Cardiac muscle cell (in vitro differentiated cells and primary cell): ENCODE measurements at regions not wholly inside any gene's neighbourhood (a gene's known extent, or its start where the extent isn't known, plus 50 kb on each side); places are given as distances from the start of the nearest gene placed in this dataset.

ENCODE experiments used
- DNase-seq, 2 donors: peaks; one replicate each; pipeline versions ENCODE4 v3.0.0 to v3.0.0-alpha.2; 2010 to 2017; ENCODE audit warnings: low read depth in 1 of 2, low spot score in 1 of 2
- H3K27ac ChIP-seq: fragments of 200-600 bp; sonication (generic); 2 replicates; pipeline ENCODE4 v1.5.1; 2016
- H3K27me3 ChIP-seq: fragments of 200-600 bp; sonication (generic); 2 replicates; pipeline ENCODE4 v1.6.0; 2016; ENCODE audit warnings: control low read depth
- H3K36me3 ChIP-seq: fragments of 200-600 bp; sonication (generic); 2 replicates; pipeline ENCODE4 v1.5.1; 2016; ENCODE audit warnings: control low read depth
- H3K4me1 ChIP-seq: fragments of 200-600 bp; sonication (generic); 2 replicates; pipeline ENCODE4 v1.8.1; 2017; ENCODE audit warnings: low read depth, mild to moderate bottlenecking, mixed run types
- H3K4me3 ChIP-seq: fragments of 200-600 bp; sonication (generic); 2 replicates; pipeline ENCODE4 v1.5.1; 2016; ENCODE audit warnings: mild to moderate bottlenecking
- H3K9me3 ChIP-seq: fragments of 200-600 bp; sonication (generic); 2 replicates; pipeline ENCODE4 v1.5.1; 2017; ENCODE audit warnings: low read depth, mild to moderate bottlenecking, control low read depth
- CTCF ChIP-seq: IDR thresholded peaks from 2 replicates; pipeline ENCODE4 v1.5.1; 2012; ENCODE audit warnings: low read depth, mild to moderate bottlenecking, low read length

- no peaks in the 10 kb centered on the region for H3K9me3 ChIP-seq
- H3K4me3 ChIP-seq: no peak overlapping the region
- H3K27ac ChIP-seq: no peak overlapping the region
- H3K36me3 ChIP-seq: no peaks in the 10 kb centered on the region
- no peak for TF ChIP-seq CTCF
- H3K4me1 ChIP-seq: no peaks in the 10 kb centered on the region
- DNase-seq: peak in 1 of 2 donors; percentile 48
- H3K27me3 ChIP-seq: no peaks in the 10 kb centered on the region
These were observed 701.4 kb upstream of the COBL start for GRCh38 chr7:52017802-52018679.

GRCh38 chr7:52009181-52009580 is 692.6 kb upstream of the COBL start:
- no peaks in the 10 kb centered on the region for H3K4me1 ChIP-seq
- TF ChIP-seq CTCF: no peak
- no peak overlapping the region for H3K4me3 ChIP-seq
- no peaks in the 10 kb centered on the region for H3K9me3 ChIP-seq
- no peak for DNase-seq
- no peak overlapping the region for H3K27ac ChIP-seq
- H3K36me3 ChIP-seq: no peaks in the 10 kb centered on the region
- no peaks in the 10 kb centered on the region for H3K27me3 ChIP-seq

GRCh38 chr7:52006674-52007073 is 690.1 kb upstream of the COBL start:
- Histone ChIP-seq H3K4me3 (no peak overlapping the region), H3K4me1 (no peaks in the 10 kb centered on the region), H3K27ac (no peak overlapping the region), H3K36me3 (no peaks in the 10 kb centered on the region), H3K9me3 (no peaks in the 10 kb centered on the region), H3K27me3 (no peaks in the 10 kb centered on the region)
- TF ChIP-seq CTCF: no peak
- no peak for DNase-seq

GRCh38 chr7:52005613-52006012 is 689.0 kb upstream of the COBL start:
- H3K4me3 ChIP-seq: no peak overlapping the region
- no peaks in the 10 kb centered on the region for H3K4me1 ChIP-seq
- no peak for TF ChIP-seq CTCF
- no peak overlapping the region for H3K27ac ChIP-seq
- no peaks in the 10 kb centered on the region for H3K9me3 ChIP-seq
- H3K27me3 ChIP-seq: no peaks in the 10 kb centered on the region
- no peak for DNase-seq
- no peaks in the 10 kb centered on the region for H3K36me3 ChIP-seq

- Histone ChIP-seq H3K9me3 (no peaks in the 10 kb centered on the region), H3K4me1 (no peaks in the 10 kb centered on the region), H3K36me3 (no peaks in the 10 kb centered on the region), H3K4me3 (no peak overlapping the region), H3K27me3 (no peaks in the 10 kb centered on the region), H3K27ac (no peak overlapping the region)
- no peak for TF ChIP-seq CTCF
- DNase-seq: no peak
These were observed 679.1 kb upstream of the COBL start for GRCh38 chr7:51995596-51996179.
